H1 (cell line): ENCODE measurements at regions not wholly inside any gene's neighbourhood (a gene's known extent, or its start where the extent isn't known, plus 50 kb on each side); places are given as distances from the start of the nearest gene placed in this dataset.

ENCODE experiments used
- CTCF ChIA-PET: fragments of 300-600 bp; sonication (Branson Sonifier 250); formaldehyde crosslinking; loops from one replicate; lab custom pipeline; 2021; ENCODE audit not compliant: partially characterized antibody; lab: Charles Lee
- POLR2A ChIA-PET: fragments of 300-600 bp; sonication (Branson Sonifier 250); formaldehyde crosslinking; loops from one replicate; lab custom pipeline; 2021; ENCODE audit warnings: inconsistent platforms; ENCODE audit not compliant: partially characterized antibody; lab: Charles Lee
- DNase-seq, 2 experiments: peaks; one replicate each; pipeline versions ENCODE4 v3.0.0 to v3.0.0-alpha.2; 2010 to 2022; ENCODE audit warnings: low spot score in 2 of 2, low read depth in 1 of 2, mixed read lengths in 1 of 2
- FAIRE-seq: peaks from 2 replicates; lab custom pipeline; 2011; peaks lifted over from hg19 to GRCh38; lab: Jason Lieb, UNC
- H2AFZ ChIP-seq: 2 replicates; pipeline ENCODE4 v1.8.1; 2012; ENCODE audit warnings: low read length, inconsistent platforms
- H2AK5ac ChIP-seq: 2 replicates; pipeline ENCODE4 v1.6.1; 2013; ENCODE audit warnings: low read depth, low read length
- H2BK120ac ChIP-seq: replicated peaks from 2 replicates; pipeline ENCODE3; 2013; ENCODE audit warnings: low read depth, low read length, inconsistent platforms
- H2BK12ac ChIP-seq: 2 replicates; pipeline ENCODE4 v1.6.1; 2013; ENCODE audit warnings: low read depth, low read length
- H2BK15ac ChIP-seq: 2 replicates; pipeline ENCODE4 v1.6.1; 2013; ENCODE audit warnings: low read length
- H2BK20ac ChIP-seq: 2 replicates; pipeline ENCODE4 v1.6.1; 2013; ENCODE audit warnings: low read length
- H2BK5ac ChIP-seq: 2 replicates; pipeline ENCODE4 v1.6.1; 2013; ENCODE audit warnings: low read depth, low read length
- H3K14ac ChIP-seq: 2 replicates; pipeline ENCODE4 v1.6.1; 2013; ENCODE audit warnings: inconsistent platforms; ENCODE audit not compliant: insufficient read length
- H3K18ac ChIP-seq: 2 replicates; pipeline ENCODE4 v1.6.1; 2013; ENCODE audit warnings: low read length; ENCODE audit errors: extremely low read depth
- H3K23ac ChIP-seq: 2 replicates; pipeline ENCODE4 v1.6.1; 2013; ENCODE audit warnings: inconsistent platforms; ENCODE audit not compliant: insufficient read length
- H3K23me2 ChIP-seq: 2 replicates; pipeline ENCODE4 v1.6.1; 2013; ENCODE audit warnings: low read depth, low read length
- H3K27ac ChIP-seq: 2 replicates; pipeline ENCODE4 v1.6.1; 2011; ENCODE audit warnings: low read depth, low read length, inconsistent platforms
- H3K27me3 ChIP-seq, 4 experiments: replicated peaks in 1 of 4; 1 replicate in 1 of 4; 2 replicates in 3 of 4; pipeline versions ENCODE4 v1.6.1 to v1.8.1; 2011 to 2013; ENCODE audit warnings: low read length in 3 of 4, mild to moderate bottlenecking in 3 of 4, inconsistent platforms in 2 of 4, mixed read lengths in 2 of 4, moderate library complexity in 1 of 4; ENCODE audit not compliant: control insufficient read depth in 3 of 4, insufficient read depth in 3 of 4; ENCODE audit errors: extremely low read depth in 1 of 4
- H3K36me3 ChIP-seq, 4 experiments: 2 replicates each; pipeline versions ENCODE4 v1.6.1 to v1.8.1; 2011 to 2013; ENCODE audit warnings: mild to moderate bottlenecking in 4 of 4, low read length in 3 of 4, moderate library complexity in 2 of 4, control low read depth in 1 of 4, inconsistent platforms in 1 of 4; ENCODE audit not compliant: insufficient read depth in 4 of 4, control insufficient read depth in 2 of 4
- H3K4ac ChIP-seq: replicated peaks from 2 replicates; pipeline ENCODE3; 2013; ENCODE audit warnings: low read length, low read depth, mixed read lengths, inconsistent platforms; ENCODE audit not compliant: insufficient read length
- H3K4me1 ChIP-seq, 4 experiments: replicated peaks in 1 of 4; 1 replicate in 1 of 4; 2 replicates in 3 of 4; pipeline versions ENCODE4 v1.6.1 to v1.8.1; 2011 to 2013; ENCODE audit warnings: low read length in 3 of 4, inconsistent platforms in 2 of 4, mixed read lengths in 1 of 4; ENCODE audit not compliant: insufficient read depth in 4 of 4, control insufficient read depth in 3 of 4
- H3K4me2 ChIP-seq, 2 experiments: 2 replicates each; pipeline versions ENCODE4 v1.6.1 to v1.8.1; 2011 to 2013; ENCODE audit warnings: low read depth in 2 of 2, low read length in 2 of 2, control low read depth in 1 of 2, inconsistent platforms in 1 of 2, mild to moderate bottlenecking in 1 of 2; ENCODE audit not compliant: insufficient read depth in 1 of 2
- H3K4me3 ChIP-seq, 4 experiments: fragments of 200-600, 300-600 bp in 1 of 4; sonication (generic), shearing (Covaris generic), sonication (Bioruptor Twin) in 1 of 4; 2 replicates each; pipeline versions ENCODE4 v1.5.1 to v1.8.1; 2011 to 2016; ENCODE audit warnings: low read length in 4 of 4, low read depth in 3 of 4, control low read depth in 2 of 4, inconsistent platforms in 2 of 4, mild to moderate bottlenecking in 2 of 4, mixed read lengths in 1 of 4, moderate library complexity in 1 of 4; ENCODE audit not compliant: insufficient read depth in 2 of 4; ENCODE audit errors: extremely low read depth in 1 of 4
- H3K56ac ChIP-seq: replicated peaks from 2 replicates; pipeline ENCODE3; 2013; ENCODE audit warnings: low read depth, mild to moderate bottlenecking, mixed read lengths, low read length, inconsistent platforms; ENCODE audit not compliant: insufficient read length
- H3K79me1 ChIP-seq: 2 replicates; pipeline ENCODE4 v1.6.1; 2013; ENCODE audit warnings: low read depth, low read length, control low read depth
- H3K79me2 ChIP-seq, 2 experiments: 2 replicates each; pipeline versions ENCODE4 v1.6.1 to v1.8.1; 2012 to 2013; ENCODE audit warnings: low read length in 2 of 2, mild to moderate bottlenecking in 2 of 2, inconsistent platforms in 1 of 2; ENCODE audit not compliant: insufficient read depth in 2 of 2, control insufficient read depth in 1 of 2
- H3K9ac ChIP-seq, 4 experiments: replicated peaks in 1 of 4; 1 replicate in 1 of 4; 2 replicates in 3 of 4; pipeline versions ENCODE4 v1.6.1 to v1.8.1; 2011 to 2013; ENCODE audit warnings: low read depth in 3 of 4, low read length in 3 of 4, control low read depth in 2 of 4, mild to moderate bottlenecking in 2 of 4, moderate library complexity in 2 of 4, inconsistent platforms in 1 of 4; ENCODE audit errors: extremely low read depth in 1 of 4
- H3K9me3 ChIP-seq, 2 experiments: 2 replicates each; pipeline versions ENCODE4 v1.6.1 to v1.8.1; 2012 to 2013; ENCODE audit warnings: mild to moderate bottlenecking in 2 of 2, moderate library complexity in 2 of 2, control low read depth in 1 of 2, inconsistent platforms in 1 of 2, low read depth in 1 of 2, low read length in 1 of 2, mixed read lengths in 1 of 2; ENCODE audit not compliant: insufficient read depth in 2 of 2
- H4K20me1 ChIP-seq, 2 experiments: replicated peaks in 1 of 2; 2 replicates each; pipeline versions ENCODE3 to v1.8.1; 2011 to 2013; ENCODE audit warnings: inconsistent platforms in 2 of 2, low read length in 2 of 2, mild to moderate bottlenecking in 1 of 2; ENCODE audit not compliant: insufficient read depth in 2 of 2, control insufficient read depth in 1 of 2
- H4K5ac ChIP-seq: 2 replicates; pipeline ENCODE4 v1.6.1; 2013; ENCODE audit warnings: low read length, low read depth, mixed read lengths, inconsistent platforms; ENCODE audit not compliant: insufficient read length
- H4K8ac ChIP-seq: 2 replicates; pipeline ENCODE4 v1.8.0; 2013; ENCODE audit warnings: mild to moderate bottlenecking, moderate library complexity, low read length, inconsistent platforms; ENCODE audit not compliant: insufficient read depth; ENCODE audit errors: extremely low read depth
- H4K91ac ChIP-seq: replicated peaks from 2 replicates; pipeline ENCODE3; 2013; ENCODE audit warnings: low read length, mixed read lengths, inconsistent platforms; ENCODE audit not compliant: insufficient read length
- GTF2F1 ChIP-seq: IDR thresholded peaks from 2 replicates; pipeline ENCODE4 v1.6.1; 2012; ENCODE audit warnings: low read depth, low read length, improper control_type of control experiment, borderline replicate concordance
- JUN ChIP-seq: IDR thresholded peaks from 2 replicates; pipeline ENCODE4 v1.6.1; 2011; ENCODE audit warnings: low read depth, mild to moderate bottlenecking, improper control_type of control experiment, low read length
- RNF2 ChIP-seq: fragments of 200-900, 300-1000 bp; sonication (generic); IDR thresholded peaks from 2 replicates; pipeline ENCODE4 v1.7.1; 2016; ENCODE audit warnings: borderline replicate concordance, low read depth, mild to moderate bottlenecking, antibody characterized with exemption, low read length; ENCODE audit not compliant: poor library complexity, severe bottlenecking; ENCODE audit errors: missing control alignments
- SIX5 ChIP-seq: IDR thresholded peaks from 2 replicates; pipeline ENCODE4 v1.6.1; 2011; ENCODE audit warnings: mild to moderate bottlenecking, low read depth, low read length
- TCF12 ChIP-seq: IDR thresholded peaks from 2 replicates; pipeline ENCODE4 v1.6.1; 2011; ENCODE audit warnings: low read depth, mild to moderate bottlenecking, low read length
- ZNF274 ChIP-seq: IDR thresholded peaks from 2 replicates; pipeline ENCODE4 v1.7.0; 2012; ENCODE audit warnings: low read length, borderline replicate concordance; ENCODE audit errors: extremely low read depth
- WGBS, 2 experiments: shearing (Covaris generic) in 1 of 2; methylation state at CpG; one replicate each; pipeline versions ENCODE4 v1.1.6 to v1.1.7; 2013 to 2015; ENCODE audit warnings: low lambda C conversion rate in 2 of 2, mixed read lengths in 2 of 2, inconsistent platforms in 1 of 2, low coverage in 1 of 2, missing lambda C conversion rate in 1 of 2; ENCODE audit not compliant: insufficient replicate concordance in 2 of 2, insufficient coverage in 1 of 2, insufficient read length in 1 of 2; ENCODE audit errors: extremely low coverage in 1 of 2, missing lambda C conversion rate in 1 of 2; 5-methylcytosine and 5-hydroxymethylcytosine counted together

- Histone ChIP-seq H3K9ac (no peak overlapping the region), H2BK12ac (no peak overlapping the region), H4K20me1 (no peaks in the 10 kb centered on the region), H2AFZ (no peak overlapping the region), H3K9me3 (no peaks in the 10 kb centered on the region), H4K5ac (no peak overlapping the region), H3K79me1 (no peaks in the 10 kb centered on the region), H2BK5ac (no peak overlapping the region), H2AK5ac (no peak overlapping the region), H3K36me3 (no peaks in the 10 kb centered on the region), H2BK120ac (peak overlapping the region; percentile 44), H3K23me2 (no peaks in the 10 kb centered on the region), H2BK20ac (no peak overlapping the region), H3K14ac (no peak overlapping the region), H3K27ac (no peak overlapping the region), H3K4me3 (no peak overlapping the region), H3K56ac (no peak overlapping the region), H3K4ac (no peak overlapping the region), H3K4me2 (no peak overlapping the region), H3K4me1 (peaks cover 0 to 11% (median 4%) of the 10 kb centered on the region in 4 experiments; a peak in 4 of 7 replicates), H3K23ac (no peak overlapping the region), H4K8ac (no peak overlapping the region), H2BK15ac (no peak overlapping the region), H3K18ac (no peak overlapping the region), H3K27me3 (no peaks in the 10 kb centered on the region), H4K91ac (no peak overlapping the region), H3K79me2 (no peaks in the 10 kb centered on the region)
- no peak for TF ChIP-seq JUN
- no peak for TF ChIP-seq GTF2F1
- no peak for TF ChIP-seq ZNF274
- TF ChIP-seq RNF2: no peak
- TF ChIP-seq SIX5: no peak
- no peak for TF ChIP-seq TCF12
- ChIA-PET CTCF (interaction anchor here (1.5 kb wide), 1 partner anchor 9 kb away, joined by 3 read pairs; no protein-coding TSS in a partner anchor), POLR2A (no interaction called here)
- WGBS, 2 experiments: 83% methylated on average over 4 of the region's 4 CpGs; no CpG with 5 or more reads in 1 of the 2 experiments
- no peak for DNase-seq
- FAIRE-seq: no peak
These were observed 504.7 kb downstream of the SOX2 start for GRCh38 chr3:182216311-182216970.
